Iris pigment epithelial cell (primary cell): ENCODE measurements at regions not wholly inside any gene's neighbourhood (a gene's known extent, or its start where the extent isn't known, plus 50 kb on each side); places are given as distances from the start of the nearest gene placed in this dataset.

Experiments
- DNase-seq: peaks from one replicate; pipeline ENCODE4 v3.0.0-alpha.2; 2011; ENCODE audit warnings: low read depth

DNA sequence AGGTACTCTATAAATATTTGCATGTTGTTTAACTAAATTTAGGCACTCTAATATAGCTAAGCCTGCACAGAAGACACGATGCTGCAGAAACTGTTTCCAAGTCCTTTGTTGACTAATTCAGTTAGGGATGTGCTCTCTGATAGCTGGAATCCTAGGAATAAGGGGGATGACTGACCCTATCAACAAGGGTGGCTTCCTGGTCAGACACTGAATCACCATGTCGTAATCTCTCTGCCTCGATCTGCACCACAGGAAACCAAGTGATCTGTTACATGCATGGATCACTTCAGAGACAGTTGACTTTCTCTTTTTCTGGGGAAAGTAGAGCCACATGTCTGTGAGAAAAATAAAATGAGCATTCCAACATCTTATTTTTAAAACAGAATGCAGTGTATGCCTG, 169.1 kb downstream of the GUCY2F start:
- peak; percentile 17 for DNase-seq

DNA sequence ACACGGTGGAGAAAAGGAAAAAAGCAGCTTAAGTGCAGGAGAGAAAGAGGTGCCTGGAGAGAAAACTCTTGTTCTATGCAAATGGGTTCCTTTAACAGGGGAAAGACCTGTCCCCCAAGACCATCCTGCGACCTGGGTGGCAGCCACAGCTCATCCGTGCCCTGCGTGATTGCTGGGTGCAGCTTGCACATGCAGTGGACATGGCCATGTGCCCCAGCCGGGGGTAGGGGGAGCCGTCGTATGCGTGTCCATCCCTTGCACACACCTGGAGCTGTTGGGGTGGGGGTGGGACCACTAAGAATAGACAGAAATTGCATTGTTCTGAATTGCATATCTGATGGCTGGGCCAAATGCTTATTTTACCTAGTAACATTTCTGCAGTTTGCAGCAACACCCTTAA, 171.9 kb downstream of the GUCY2F start:
- no peak for DNase-seq

DNA sequence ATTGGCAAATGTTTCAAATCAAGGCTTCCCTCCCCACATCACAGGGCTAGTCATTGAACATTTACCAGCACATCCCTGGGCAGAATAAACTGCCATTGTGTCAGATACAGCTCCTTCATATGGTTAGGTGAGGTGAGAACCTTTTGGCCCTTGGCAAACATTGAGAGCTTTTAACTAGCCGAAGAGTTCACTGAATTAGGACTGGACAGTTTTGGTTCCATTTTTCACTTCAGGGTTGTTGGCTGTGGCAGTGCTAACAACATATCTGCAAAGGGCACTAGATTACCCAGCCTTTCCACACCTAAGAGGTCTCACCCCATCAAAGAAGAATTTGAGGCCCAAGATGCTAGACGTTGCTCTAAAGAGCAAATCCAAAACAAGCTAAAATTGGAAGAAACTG, 180.7 kb downstream of the GUCY2F start:
- no peak for DNase-seq

DNA sequence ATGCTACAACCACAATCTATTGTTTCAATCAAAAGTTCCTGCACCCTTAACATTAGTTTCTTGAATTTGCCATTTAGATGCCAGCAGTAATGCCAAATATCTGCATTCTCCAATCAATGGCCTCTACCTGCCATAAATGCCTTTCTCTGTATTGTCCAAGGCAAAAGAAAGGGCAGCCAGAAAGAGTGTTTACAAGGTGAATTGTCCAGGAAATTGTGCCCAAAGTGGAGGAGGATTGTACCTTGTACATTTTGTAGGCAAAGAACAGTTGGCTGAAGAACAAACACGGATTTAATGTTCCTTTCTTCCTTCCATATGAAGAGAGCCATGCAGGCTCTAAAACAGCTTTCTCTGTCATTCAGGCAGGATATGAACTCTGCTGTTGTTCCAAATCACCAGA, 181.5 kb downstream of the GUCY2F start:
- no peak for DNase-seq

- DNase-seq, result no peak
Observed at GRCh38 chrX:109299091-109299490, 182.8 kb downstream of the GUCY2F start.

DNA sequence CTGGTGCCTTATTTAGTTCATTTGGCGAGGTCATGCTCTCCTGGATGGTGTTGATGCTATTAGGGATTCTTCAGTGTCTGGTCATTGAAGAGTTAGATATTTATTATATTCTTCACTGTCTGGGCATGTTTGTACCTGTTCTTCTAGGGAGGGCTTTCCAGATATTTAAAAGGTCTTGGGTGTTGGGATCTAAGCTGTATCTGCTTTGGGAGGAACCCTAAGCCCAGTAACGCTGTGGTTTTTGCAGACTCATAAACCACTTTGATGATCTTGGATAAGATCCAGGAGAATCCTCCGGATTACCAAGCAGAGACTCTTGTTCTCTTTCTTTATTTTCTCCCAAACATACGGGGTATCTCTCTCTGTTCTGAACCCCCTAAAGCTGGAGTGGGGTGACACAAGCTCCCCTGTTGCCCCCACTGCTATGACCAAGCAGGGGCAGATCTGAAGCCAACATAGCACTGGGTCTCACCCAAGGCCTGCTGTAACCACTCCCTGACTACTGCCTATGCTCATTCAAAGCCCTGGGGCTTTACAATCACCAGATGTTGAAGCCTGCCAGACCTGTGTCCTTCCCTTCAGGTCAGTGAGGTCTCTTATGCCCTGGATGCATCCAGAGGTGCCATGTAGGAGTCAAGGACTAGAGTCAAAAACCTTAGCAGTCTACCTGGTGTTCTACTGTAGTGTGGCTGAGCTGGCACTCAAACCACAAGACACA, 187.6 kb downstream of the GUCY2F start:
- DNase-seq, result peak; percentile 29

DNA sequence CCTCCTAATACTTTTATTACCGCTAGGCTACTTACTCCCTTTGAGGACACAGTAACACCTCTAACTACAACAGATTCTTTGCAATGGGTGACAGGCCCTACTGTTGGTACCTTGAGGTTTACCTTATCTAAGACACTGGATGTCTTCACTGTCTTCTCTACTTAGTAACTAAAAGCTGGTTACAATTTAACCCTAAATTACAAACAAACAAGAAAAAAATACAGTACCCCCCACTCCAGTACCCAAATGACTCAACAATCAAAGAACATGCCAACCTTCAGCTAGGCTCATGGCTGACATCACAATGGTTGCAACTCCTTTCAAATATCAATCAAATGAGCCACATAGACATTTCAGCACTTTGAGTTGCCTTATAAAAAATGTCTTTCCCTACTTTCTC, 198.0 kb downstream of the GUCY2F start:
- no peak for DNase-seq

DNA sequence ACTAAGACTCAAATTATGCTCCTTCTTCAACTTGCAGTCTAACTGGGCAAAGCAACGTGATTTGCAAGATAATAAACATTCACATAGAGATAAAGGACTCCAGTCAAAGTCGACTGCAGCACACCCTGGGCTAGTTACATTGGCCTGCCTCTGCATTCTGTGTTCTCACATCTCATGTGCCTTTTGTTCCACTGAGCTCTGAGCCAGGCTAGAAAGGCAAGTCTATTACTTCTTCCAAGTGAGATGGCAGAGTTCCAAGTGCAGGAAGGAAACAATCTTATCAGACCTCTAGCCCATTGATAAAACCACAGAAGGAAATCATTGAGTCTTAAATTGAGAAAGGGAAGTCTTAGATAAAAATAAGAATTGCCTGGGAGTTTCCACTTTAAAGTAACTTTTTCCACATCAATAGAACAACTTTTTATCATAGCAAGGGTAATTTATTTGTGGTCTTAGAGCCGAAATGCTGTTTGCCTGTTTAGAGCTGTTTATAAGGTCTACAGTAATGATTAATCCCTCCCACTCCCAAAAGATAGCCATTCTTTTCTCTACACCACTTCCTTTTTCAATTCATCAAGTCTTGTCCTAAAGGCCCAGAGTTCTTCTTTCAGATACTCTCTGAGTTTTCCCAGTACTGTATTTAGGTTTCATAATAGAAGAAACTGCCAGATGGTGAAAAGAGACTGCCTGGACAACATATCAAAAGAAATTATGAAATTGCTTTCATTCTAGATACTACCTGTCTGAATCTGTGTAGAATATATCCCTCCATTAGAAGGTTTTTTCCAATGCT, 200.2 kb downstream of the GUCY2F start:
- DNase-seq, result peak; percentile 0

GRCh38 chrX:109274806-109275205, 207.1 kb downstream of the GUCY2F start:
- no peak for DNase-seq

GRCh38 chrX:109270580-109271484, 211.1 kb downstream of the GUCY2F start:
- peak; percentile 10 for DNase-seq

- DNase-seq, result no peak
Observed at GRCh38 chrX:109268340-109268739, 213.5 kb downstream of the GUCY2F start.

DNA sequence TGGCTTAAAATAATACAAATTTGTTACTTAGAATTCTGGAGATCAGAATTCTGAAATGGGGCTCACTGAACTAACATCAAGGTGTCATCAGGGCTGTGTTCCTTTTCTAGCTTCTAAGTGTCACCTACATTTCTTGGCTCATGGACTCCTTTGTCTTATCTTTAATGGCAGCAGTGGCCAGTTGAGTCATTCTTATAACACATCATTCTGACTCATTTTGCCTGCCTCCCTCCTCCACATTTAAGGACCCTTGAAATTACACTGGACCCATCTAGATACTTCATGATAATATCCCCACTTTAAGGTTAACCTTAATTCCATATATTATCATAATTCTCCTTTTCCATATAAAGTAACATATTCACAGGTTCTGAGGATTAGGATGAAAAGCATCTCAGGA, 215.9 kb downstream of the GUCY2F start:
- DNase-seq, result no peak

GRCh38 chrX:109264878-109265277, 217.0 kb downstream of the GUCY2F start:
- no peak for DNase-seq

DNA sequence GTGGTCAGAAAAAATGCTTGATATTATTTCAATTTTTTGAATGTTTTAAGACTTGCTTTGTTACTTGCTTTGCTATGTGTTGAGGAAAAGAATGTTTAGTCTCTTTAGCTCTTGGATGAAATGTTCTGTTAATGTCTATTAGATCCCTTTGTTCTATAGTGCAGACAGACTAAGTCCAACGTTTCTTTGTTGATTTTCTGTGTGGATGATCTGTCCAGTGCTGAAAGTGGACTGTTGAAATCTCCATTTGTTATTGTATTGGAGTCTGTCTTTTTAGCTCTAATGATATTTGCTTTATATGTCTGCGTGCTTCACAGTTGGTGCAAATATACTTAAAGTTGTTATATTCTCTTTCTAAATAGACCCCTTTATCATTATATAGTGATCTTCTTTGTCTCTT, 220.6 kb downstream of the GUCY2F start:
- no peak for DNase-seq

DNA sequence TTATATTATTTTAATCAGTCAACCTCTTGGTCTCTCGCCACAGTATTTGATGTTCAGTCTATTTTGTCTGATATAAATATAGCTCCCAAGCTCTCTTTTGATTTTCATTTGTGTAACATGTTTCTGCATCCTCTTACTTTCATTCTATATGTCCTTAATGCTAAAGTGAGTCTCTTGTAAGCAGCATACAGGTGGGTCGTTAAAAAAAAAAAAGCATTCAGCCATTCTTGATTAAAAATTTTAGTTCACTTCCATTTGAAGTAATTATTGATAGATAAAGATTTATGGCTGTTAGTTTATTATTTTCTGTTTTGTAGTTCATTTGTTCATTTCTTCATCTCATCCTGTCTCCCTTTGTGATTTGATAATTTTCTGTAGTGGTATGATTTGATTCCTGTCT, 229.1 kb downstream of the GUCY2F start:
- DNase-seq, result no peak

DNA sequence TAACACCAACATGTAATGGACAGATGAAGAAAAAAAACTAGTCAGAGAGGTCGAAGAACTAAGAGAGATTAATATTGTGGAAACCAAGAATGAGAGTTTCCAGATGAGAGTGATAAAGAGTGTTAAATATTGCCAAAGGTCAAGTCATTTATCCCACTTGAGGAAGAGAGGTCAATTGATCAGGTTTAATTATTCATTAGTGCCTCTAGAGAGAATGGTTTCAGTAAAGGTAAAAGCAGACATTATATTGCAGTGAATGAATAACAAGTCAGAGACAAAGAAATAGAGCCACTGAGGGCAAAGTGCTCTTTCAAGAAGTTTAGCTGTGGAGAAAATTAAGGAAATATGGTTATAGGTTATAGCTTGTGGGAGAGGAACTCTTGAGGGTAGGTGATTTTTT, 263.1 kb downstream of the GUCY2F start:
- DNase-seq, result no peak

GRCh38 chrX:109199726-109200125, 282.2 kb downstream of the GUCY2F start:
- DNase-seq, result peak; percentile 17

GRCh38 chrX:109190542-109190941, 291.3 kb downstream of the GUCY2F start:
- DNase-seq, result no peak

- no peak for DNase-seq
Observed at GRCh38 chrX:109187473-109188168, 294.3 kb downstream of the GUCY2F start.

- DNase-seq, result no peak
Observed at GRCh38 chrX:109186939-109187338, 294.9 kb downstream of the GUCY2F start.

DNA sequence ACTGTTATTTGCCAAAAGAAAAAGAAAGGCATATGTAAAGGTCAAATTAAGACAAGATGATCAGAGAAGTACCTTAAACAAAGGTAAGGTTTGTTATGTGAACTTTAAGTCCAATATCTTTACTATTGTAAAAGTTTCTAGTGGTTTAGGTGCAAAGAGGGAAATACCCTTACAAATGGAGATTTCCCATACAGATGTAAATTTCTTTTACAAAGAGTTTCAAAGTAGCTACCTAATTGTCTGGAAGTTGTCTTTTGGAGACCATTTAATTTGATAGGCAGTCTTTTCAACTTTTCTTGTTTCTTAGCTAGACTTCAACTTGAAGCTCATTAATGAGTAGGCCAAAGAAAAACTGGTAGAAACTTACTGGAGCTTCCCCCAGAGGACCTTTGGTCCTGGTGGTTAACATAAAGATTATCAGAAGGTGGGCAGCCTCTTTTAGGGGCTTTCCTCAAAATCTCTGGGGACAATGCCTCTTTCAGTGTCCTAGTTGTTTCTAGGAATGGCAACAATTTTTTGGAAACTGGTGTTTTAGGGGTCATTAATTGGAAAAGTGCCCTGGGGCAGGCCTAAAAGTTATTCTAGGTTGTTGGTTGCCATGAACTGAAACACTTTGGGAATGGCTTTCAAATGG, 297.3 kb downstream of the GUCY2F start:
- DNase-seq, result no peak
